Coronary artery (tissue), 2 donors: ENCODE measurements at regions not wholly inside any gene's neighbourhood (a gene's known extent, or its start where the extent isn't known, plus 50 kb on each side); places are given as distances from the start of the nearest gene placed in this dataset.

Source experiments
- DNase-seq: peaks from one replicate; pipeline ENCODE4 v3.0.0-alpha.2; 2017; ENCODE audit warnings: low spot score
- H3K27ac ChIP-seq, 2 donors: fragments of 200-600 bp; sonication (generic); one replicate each; pipeline ENCODE4 v1.5.1; 2016 to 2019
- H3K4me3 ChIP-seq: fragments of 200-600 bp; sonication (generic); 2 replicates; pipeline ENCODE4 v1.5.1; 2016; ENCODE audit warnings: mild to moderate bottlenecking, moderate library complexity
- TF ChIP-seq, protein P1 (sequence below): fragments of 200-600 bp; sonication (generic); IDR thresholded peaks from one replicate; pipeline ENCODE4 v1.5.1; 2019; ENCODE audit warnings: antibody characterized with exemption

DNA sequence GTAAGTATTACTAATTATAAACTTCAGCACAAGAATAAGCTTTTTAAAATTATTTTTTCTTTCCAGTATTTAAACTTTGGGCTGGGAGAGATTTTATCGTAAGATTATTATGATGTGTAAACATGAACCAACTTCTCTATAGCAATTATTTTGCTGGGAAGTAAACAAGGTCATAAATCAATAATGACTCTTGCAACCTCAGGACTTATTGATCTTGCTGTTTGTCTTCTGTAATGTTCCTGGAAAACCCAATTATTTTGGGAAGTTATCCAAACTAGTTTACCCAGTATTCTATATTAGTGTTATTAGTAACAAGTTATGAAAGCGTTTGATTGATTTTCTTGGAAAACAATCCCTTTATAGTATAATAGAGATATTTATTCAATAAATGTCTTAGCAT, 174.9 kb downstream of the PPP1R2C start:
- DNase-seq: no peak
- Histone ChIP-seq H3K27ac (no peak overlapping the region), H3K4me3 (no peak overlapping the region)
- TF ChIP-seq, protein P1, sequence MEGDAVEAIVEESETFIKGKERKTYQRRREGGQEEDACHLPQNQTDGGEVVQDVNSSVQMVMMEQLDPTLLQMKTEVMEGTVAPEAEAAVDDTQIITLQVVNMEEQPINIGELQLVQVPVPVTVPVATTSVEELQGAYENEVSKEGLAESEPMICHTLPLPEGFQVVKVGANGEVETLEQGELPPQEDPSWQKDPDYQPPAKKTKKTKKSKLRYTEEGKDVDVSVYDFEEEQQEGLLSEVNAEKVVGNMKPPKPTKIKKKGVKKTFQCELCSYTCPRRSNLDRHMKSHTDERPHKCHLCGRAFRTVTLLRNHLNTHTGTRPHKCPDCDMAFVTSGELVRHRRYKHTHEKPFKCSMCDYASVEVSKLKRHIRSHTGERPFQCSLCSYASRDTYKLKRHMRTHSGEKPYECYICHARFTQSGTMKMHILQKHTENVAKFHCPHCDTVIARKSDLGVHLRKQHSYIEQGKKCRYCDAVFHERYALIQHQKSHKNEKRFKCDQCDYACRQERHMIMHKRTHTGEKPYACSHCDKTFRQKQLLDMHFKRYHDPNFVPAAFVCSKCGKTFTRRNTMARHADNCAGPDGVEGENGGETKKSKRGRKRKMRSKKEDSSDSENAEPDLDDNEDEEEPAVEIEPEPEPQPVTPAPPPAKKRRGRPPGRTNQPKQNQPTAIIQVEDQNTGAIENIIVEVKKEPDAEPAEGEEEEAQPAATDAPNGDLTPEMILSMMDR: no peak

DNA sequence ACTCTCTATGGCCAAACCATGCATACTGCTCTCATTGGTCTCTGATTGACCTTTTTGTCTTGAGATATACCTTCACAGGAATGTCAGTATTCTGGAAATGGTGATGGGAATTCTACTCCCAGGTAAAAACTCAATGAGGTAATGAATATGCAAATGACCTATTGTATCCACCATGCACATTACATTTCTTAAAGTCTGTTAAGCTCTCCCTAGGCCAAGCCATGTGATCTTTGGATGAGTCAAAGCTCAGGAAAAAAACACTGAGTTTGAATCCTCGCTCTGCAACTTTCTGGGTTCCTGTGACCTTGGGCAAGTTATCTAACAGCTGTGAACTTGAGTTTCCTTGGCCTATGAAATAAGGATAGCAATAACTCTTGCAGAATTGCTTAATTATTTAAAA, 175.4 kb downstream of the PPP1R2C start:
- DNase-seq: no peak
- TF ChIP-seq, protein P1: no peak
- H3K27ac ChIP-seq: no peak overlapping the region
- no peak overlapping the region for H3K4me3 ChIP-seq

DNA sequence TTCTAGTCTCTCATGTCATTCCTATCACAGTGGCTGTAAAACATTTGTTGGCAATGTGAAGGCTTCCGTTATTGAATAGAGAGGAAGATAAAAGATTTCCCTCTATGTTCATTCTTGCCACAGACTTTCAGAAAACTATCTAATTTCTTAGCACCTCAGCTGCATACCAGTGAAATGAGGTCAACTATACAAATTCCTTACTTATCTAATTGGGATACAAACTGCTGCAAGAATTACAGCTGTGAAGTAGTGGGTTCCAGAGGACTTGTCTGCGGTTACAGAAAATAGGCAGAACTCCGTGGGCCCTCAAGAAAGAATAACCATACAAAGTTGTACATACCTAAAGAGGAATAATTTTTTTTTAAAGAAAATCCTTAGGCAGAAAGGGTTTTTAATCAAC, 175.8 kb downstream of the PPP1R2C start:
- Histone ChIP-seq H3K4me3 (no peak overlapping the region), H3K27ac (no peak overlapping the region)
- TF ChIP-seq, protein P1: no peak
- DNase-seq: no peak

DNA sequence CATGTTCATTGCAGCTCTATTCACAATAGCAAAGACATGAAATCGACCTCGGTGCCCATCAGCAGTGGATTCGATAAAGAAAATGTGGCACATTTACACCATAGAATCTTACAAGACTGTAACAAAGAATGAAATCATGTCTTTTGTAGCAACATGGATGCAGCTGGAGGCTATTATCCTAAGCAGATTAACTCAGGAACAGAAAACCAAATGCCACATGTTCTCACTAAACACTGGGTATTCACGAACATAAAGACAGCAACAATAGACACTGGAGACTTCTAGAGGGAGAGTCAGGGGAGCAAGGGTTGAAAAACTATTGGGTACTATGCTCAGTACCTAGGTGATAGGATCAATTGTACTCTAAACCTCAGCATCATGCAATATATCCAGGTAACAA, 180.5 kb downstream of the PPP1R2C start:
- DNase-seq: no peak
- H3K27ac ChIP-seq: no peak overlapping the region
- TF ChIP-seq, protein P1: no peak
- no peak overlapping the region for H3K4me3 ChIP-seq

DNA sequence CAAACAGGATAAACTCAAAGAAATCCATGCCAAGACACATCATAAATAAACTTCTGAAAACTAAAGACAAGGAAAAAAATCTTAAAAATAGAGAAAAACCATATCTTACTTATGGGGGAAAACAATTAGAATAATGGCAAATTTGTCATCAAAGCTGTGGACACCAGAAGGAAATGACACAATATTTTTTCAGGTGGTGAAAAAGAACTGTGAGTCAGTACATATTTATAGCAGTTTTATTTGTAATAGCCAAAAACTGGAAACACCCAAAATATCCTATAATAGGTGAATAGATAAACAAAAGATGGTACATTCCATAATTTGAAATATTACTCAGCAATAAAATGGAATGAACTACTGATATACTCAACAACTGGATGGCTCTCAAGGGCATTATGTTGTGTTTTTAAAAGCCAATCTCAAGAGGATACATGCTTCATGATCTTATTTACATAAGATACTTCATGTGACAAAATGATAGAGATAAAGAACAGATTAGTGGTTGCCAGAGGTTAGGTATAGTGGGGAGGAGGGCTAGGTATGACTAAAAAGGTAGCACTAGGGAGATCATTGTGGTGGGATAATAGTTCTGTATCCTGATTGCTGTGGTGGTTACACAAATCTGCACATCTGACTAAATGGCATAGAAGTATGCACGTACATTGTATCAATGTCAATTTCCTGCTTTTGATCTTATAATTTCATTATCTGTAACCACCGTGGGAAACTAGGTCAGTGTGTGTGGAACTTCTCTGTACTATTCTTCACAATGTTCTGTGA, 191.9 kb downstream of the PPP1R2C start:
- H3K4me3 ChIP-seq: no peak overlapping the region
- no peak for DNase-seq
- H3K27ac ChIP-seq: no peak overlapping the region
- TF ChIP-seq, protein P1: no peak

DNA sequence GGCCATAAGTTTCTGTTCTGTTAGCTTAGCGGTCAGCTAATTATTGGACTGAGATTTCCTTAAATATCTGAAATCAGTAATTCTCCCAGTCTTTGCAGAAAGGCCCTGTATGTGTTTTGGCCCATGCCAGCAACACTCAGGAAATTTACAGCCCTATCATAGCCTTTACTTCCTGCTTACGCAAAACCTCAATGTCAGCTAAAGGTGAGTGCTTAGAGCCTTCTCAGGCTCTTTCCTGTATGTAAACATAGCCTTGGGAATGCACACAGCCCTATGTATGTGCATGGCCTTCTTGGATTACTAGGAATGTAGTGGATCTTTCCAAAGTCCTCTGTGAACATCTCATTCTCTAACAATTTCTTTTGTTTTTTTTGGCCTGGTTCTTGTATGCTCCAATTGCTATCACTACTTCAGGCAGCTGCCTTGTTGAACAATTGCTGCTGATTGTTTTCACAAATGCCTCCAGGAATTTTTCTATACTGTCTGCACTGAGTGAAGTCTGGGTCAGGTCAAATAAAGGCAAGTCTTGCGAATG, 200.0 kb downstream of the PPP1R2C start:
- DNase-seq: no peak
- Histone ChIP-seq H3K4me3 (no peak overlapping the region), H3K27ac (no peak overlapping the region)
- TF ChIP-seq, protein P1: no peak

DNA sequence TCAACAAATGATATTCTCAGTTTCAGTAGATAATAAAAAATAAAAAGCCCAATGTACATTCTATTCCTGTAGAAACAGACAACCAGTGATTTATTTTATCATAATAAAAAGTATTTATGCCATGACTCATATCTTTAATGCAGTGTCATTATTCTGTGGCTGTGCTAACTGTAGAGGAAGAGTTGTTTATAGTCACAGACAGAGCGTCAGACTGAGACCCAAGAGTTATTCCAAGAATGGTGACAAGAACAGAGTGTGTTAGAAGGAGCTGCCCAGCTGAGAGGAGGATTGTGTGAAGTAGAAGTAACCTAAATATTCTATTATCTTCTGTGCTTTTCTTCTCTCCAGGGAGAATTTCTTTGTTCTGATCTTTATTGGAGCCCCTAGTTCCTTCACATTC, 210.7 kb downstream of the PPP1R2C start:
- DNase-seq: no peak
- Histone ChIP-seq H3K4me3 (no peak overlapping the region), H3K27ac (no peak overlapping the region)
- TF ChIP-seq, protein P1: no peak
